Endothelial cell of umbilical vein (primary cell): ENCODE measurements at regions not wholly inside any gene's neighbourhood (a gene's known extent, or its start where the extent isn't known, plus 50 kb on each side); places are given as distances from the start of the nearest gene placed in this dataset.

Experiments
- BruUV-seq: library from RNA; stranded (reverse); fragments of 400-500 nt; replicated peaks from 2 replicates; lab custom pipeline; 2021; lab: Mats Ljungman, UMichigan
- CTCF ChIA-PET: fragments of 300-600, 350-600 bp; sonication (Branson Sonifier 250); formaldehyde crosslinking; loops from one replicate; lab custom pipeline; 2021; ENCODE audit warnings: antibody characterized with exemption, inconsistent platforms; lab: Charles Lee
- POLR2A ChIA-PET: fragments of 300-600, 350-600 bp; sonication (Branson Sonifier 250); formaldehyde crosslinking; loops from one replicate; lab custom pipeline; 2021; ENCODE audit warnings: antibody characterized with exemption, inconsistent platforms; lab: Charles Lee
- DNase-seq: peaks from one replicate; pipeline ENCODE4 v3.0.0-alpha.2; 2011; ENCODE audit warnings: low read depth, low spot score
- FAIRE-seq: peaks from 2 replicates; lab custom pipeline; 2011; peaks lifted over from hg19 to GRCh38; lab: Jason Lieb, UNC
- H2AFZ ChIP-seq: 2 replicates; pipeline ENCODE4 v1.6.0; 2012; ENCODE audit warnings: low read depth, low read length, control low read depth, inconsistent platforms
- H3K27ac ChIP-seq: 2 replicates; pipeline ENCODE4 v1.5.1; 2011; ENCODE audit warnings: low read depth, mild to moderate bottlenecking, control low read depth, low read length, moderate library complexity; ENCODE audit not compliant: insufficient read depth
- H3K27me3 ChIP-seq, 2 experiments: 2 replicates each; pipeline versions ENCODE4 v1.6.0 to v1.6.1; 2011; ENCODE audit warnings: low read length in 2 of 2, mixed read lengths in 1 of 2; ENCODE audit not compliant: control insufficient read depth in 2 of 2, insufficient read depth in 2 of 2
- H3K36me3 ChIP-seq, 2 experiments: 2 replicates in 1 of 2; 3 replicates in 1 of 2; pipeline ENCODE4 v1.5.1; 2011; ENCODE audit warnings: low read length in 2 of 2, mild to moderate bottlenecking in 1 of 2, moderate library complexity in 1 of 2; ENCODE audit not compliant: control insufficient read depth in 2 of 2, insufficient read depth in 2 of 2; ENCODE audit errors: extremely low read depth in 1 of 2
- H3K4me1 ChIP-seq: 3 replicates; pipeline ENCODE4 v1.5.1; 2011; ENCODE audit warnings: mild to moderate bottlenecking, low read length; ENCODE audit not compliant: control insufficient read depth, insufficient read depth; ENCODE audit errors: extremely low read depth
- H3K4me2 ChIP-seq: 2 replicates; pipeline ENCODE4 v1.6.1; 2011; ENCODE audit warnings: low read length, control low read depth, mixed read lengths; ENCODE audit not compliant: insufficient read depth
- H3K4me3 ChIP-seq, 3 experiments: fragments of 200-600 bp in 1 of 3; sonication (generic), shearing (Covaris generic) in 1 of 3; replicated peaks in 1 of 3; 2 replicates each; pipeline ENCODE4 v1.5.1; 2011 to 2016; ENCODE audit warnings: control low read depth in 3 of 3, low read length in 3 of 3, mild to moderate bottlenecking in 2 of 3, inconsistent platforms in 1 of 3, low read depth in 1 of 3, moderate library complexity in 1 of 3; ENCODE audit not compliant: insufficient read depth in 1 of 3
- H3K79me2 ChIP-seq: 2 replicates; pipeline ENCODE4 v1.6.0; 2012; ENCODE audit warnings: low read length, inconsistent platforms; ENCODE audit not compliant: control insufficient read depth, insufficient read depth
- H3K9ac ChIP-seq: replicated peaks from 2 replicates; pipeline ENCODE3; 2011; ENCODE audit warnings: low read length, control low read depth; ENCODE audit not compliant: insufficient read depth; ENCODE audit errors: extremely low read depth
- H3K9me1 ChIP-seq: replicated peaks from 3 replicates; pipeline ENCODE4 v1.6.0; 2011; ENCODE audit warnings: mild to moderate bottlenecking, low read length; ENCODE audit not compliant: control insufficient read depth, insufficient read depth; ENCODE audit errors: extremely low read depth
- H3K9me3 ChIP-seq: replicated peaks from 2 replicates; pipeline ENCODE4 v1.5.1; 2012; ENCODE audit warnings: low read length, inconsistent platforms; ENCODE audit not compliant: control insufficient read depth, insufficient read depth
- H4K20me1 ChIP-seq: replicated peaks from 2 replicates; pipeline ENCODE3; 2011; ENCODE audit warnings: mild to moderate bottlenecking, low read length; ENCODE audit not compliant: control insufficient read depth, insufficient read depth; ENCODE audit errors: extremely low read depth
- CTCF ChIP-seq, 2 donors: IDR thresholded peaks; 1 replicate in 1 of 2; 2 replicates in 1 of 2; pipeline ENCODE4 v1.5.1; 2011; ENCODE audit warnings: low read length in 2 of 2, mild to moderate bottlenecking in 2 of 2, moderate library complexity in 2 of 2, control low read depth in 1 of 2, inconsistent platforms in 1 of 2, low read depth in 1 of 2; ENCODE audit not compliant: insufficient read depth in 1 of 2; ENCODE audit errors: extremely low read depth in 1 of 2
- EZH2 ChIP-seq: IDR thresholded peaks from 2 replicates; pipeline ENCODE4 v1.6.1; 2012; ENCODE audit warnings: borderline replicate concordance, low read depth, mild to moderate bottlenecking, moderate library complexity, low read length, inconsistent platforms; ENCODE audit not compliant: severe bottlenecking
- FOS ChIP-seq: IDR thresholded peaks from 2 replicates; pipeline ENCODE4 v1.6.1; 2011; ENCODE audit warnings: mild to moderate bottlenecking, low read length, moderate library complexity, borderline replicate concordance; ENCODE audit not compliant: insufficient read depth
- JUN ChIP-seq: IDR thresholded peaks from 2 replicates; pipeline ENCODE4 v1.6.1; 2011; ENCODE audit warnings: borderline replicate concordance, low read depth; ENCODE audit not compliant: insufficient read length, insufficient read depth
- MYC ChIP-seq: IDR thresholded peaks from one replicate; pipeline ENCODE4 v1.6.1; 2011; ENCODE audit warnings: mild to moderate bottlenecking, low read depth, low read length
- POLR2A ChIP-seq: IDR thresholded peaks from 2 replicates; pipeline ENCODE4 v1.6.1; 2012; ENCODE audit warnings: low read depth, mild to moderate bottlenecking, control low read depth, low read length
- POLR2AphosphoS5 ChIP-seq: IDR thresholded peaks from 2 replicates; pipeline ENCODE4 v1.6.1; 2012; ENCODE audit warnings: low read depth, mild to moderate bottlenecking, control low read depth, low read length, moderate library complexity; ENCODE audit not compliant: insufficient read depth
- dilution Hi-C: fragments of 300-500 bp; cut with MboI; formaldehyde crosslinking; loops from one replicate; pipeline ENCODE4 v1.15.0; 2019; ENCODE audit warnings: low sequenced_read_pairs; ENCODE audit not compliant: extremely low pct_ligation_motif_present
- intact Hi-C: fragments of 100-400 bp; cut with micrococcal nuclease; formaldehyde crosslinking; loops from one replicate; pipeline ENCODE4 v1.10.0; 2022
- TF ChIP-seq, protein P1 (sequence below): IDR thresholded peaks from 2 replicates; pipeline ENCODE4 v1.6.1; 2011; ENCODE audit not compliant: insufficient read depth, insufficient read length

GRCh38 chr13:44135566-44135965 is 238.1 kb upstream of the SERP2 start:
- Histone ChIP-seq H3K27ac (no peak overlapping the region), H2AFZ (no peak overlapping the region), H3K4me2 (no peak overlapping the region), H3K4me3 (no peak overlapping the region), H3K79me2 (no peaks in the 10 kb centered on the region), H3K9ac (no peak overlapping the region), H4K20me1 (no peaks in the 10 kb centered on the region), H3K4me1 (peaks cover 18% of the 10 kb centered on the region), H3K9me1 (no peaks in the 10 kb centered on the region), H3K9me3 (no peaks in the 10 kb centered on the region), H3K27me3 (no peaks in the 10 kb centered on the region), H3K36me3 (no peaks in the 10 kb centered on the region)
- FAIRE-seq, result no peak
- ChIA-PET POLR2A (interaction anchor here (0.7 kb wide), 1 partner anchor 301 kb away, joined by 3 read pairs; no protein-coding TSS in a partner anchor), CTCF (no interaction called here)
- BruUV-seq, result no TSS peak
- dilution Hi-C loops (no loop called here), intact Hi-C loops (no loop called here)
- no peak for DNase-seq
- TF ChIP-seq JUN (no peak), MYC (no peak), CTCF (IDR thresholded peaks at IDR 0.05; ENCODE audit: extremely low read depth in 1 of 2, insufficient read depth in 1 of 2, low read depth in 1 of 2, low read length in 2 of 2) (no peak), POLR2A (no peak), POLR2AphosphoS5 (no peak), EZH2 (no peak), FOS (no peak)
- TF ChIP-seq, protein P1, sequence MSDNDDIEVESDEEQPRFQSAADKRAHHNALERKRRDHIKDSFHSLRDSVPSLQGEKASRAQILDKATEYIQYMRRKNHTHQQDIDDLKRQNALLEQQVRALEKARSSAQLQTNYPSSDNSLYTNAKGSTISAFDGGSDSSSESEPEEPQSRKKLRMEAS, result no peak
